Tibial nerve (tissue), 3 donors: ENCODE measurements at regions not wholly inside any gene's neighbourhood (a gene's known extent, or its start where the extent isn't known, plus 50 kb on each side); places are given as distances from the start of the nearest gene placed in this dataset.

Experiments
- CTCF ChIP-seq, 5 experiments: fragments of 200-600 bp in 3 of 5; fragments of 450-650 bp in 2 of 5; sonication (generic) in 3 of 5; IDR thresholded peaks; one replicate each; pipeline ENCODE4 v1.5.1; 2016 to 2019; ENCODE audit warnings: antibody characterized with exemption in 5 of 5, mild to moderate bottlenecking in 3 of 5, moderate library complexity in 2 of 5
- POLR2A ChIP-seq, 2 donors: fragments of 450-650 bp; IDR thresholded peaks; one replicate each; pipeline ENCODE4 v1.6.1; 2017; ENCODE audit warnings: antibody characterized with exemption in 2 of 2, mild to moderate bottlenecking in 2 of 2, moderate library complexity in 2 of 2

DNA sequence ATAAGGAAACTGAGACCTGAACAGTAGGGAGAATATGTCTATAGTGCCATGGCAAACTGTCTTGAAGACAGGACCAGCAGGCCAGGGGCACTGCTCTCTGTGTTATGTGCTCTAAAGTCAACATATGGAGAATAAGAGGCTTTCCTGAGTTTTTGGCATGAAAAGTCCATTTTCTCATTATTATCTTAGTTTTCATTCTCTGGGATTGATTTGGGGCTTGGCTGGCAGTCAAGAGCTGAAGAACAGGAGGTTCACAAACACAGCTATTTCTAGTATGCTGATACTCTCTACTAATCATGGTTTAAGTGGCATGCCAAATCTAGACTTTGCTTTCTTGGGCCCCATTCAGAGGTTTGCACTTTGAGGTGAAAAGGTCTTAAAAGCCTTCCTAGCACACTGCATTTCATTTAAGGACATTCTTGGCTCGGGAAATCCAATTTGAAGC, 404.4 kb downstream of the ZNF608 start:
- no peak for TF ChIP-seq CTCF (IDR thresholded peaks at IDR 0.05)
- no peak for TF ChIP-seq POLR2A (IDR thresholded peaks at IDR 0.05)
